Left colon (tissue), 2 donors: ENCODE measurements at regions not wholly inside any gene's neighbourhood (a gene's known extent, or its start where the extent isn't known, plus 50 kb on each side); places are given as distances from the start of the nearest gene placed in this dataset.
"Not testable (repeated sequence)": the region's sequence is repeated elsewhere in the genome, so short reads cannot be mapped to it uniquely, and the experiment has no call there.

Experiments used
- ATAC-seq: fragments of 200-7000 bp; cut with Tn5 transposase; one replicate; pipeline ENCODE4 v1.9.1; 2020; ENCODE audit warnings: mild to moderate bottlenecking, moderate library complexity
- DNase-seq, 2 donors: peaks; one replicate each; pipeline ENCODE4 v3.0.0-alpha.2; 2020
- intact Hi-C, 2 donors: fragments of 100-400 bp; cut with DNase I in 1 of 2; cut with micrococcal nuclease in 1 of 2; formaldehyde crosslinking; loops; one replicate each; pipeline versions ENCODE4 v1.11.2 to v1.14.0; 2022; cut with DNase I, micrococcal nuclease
- donor health status: DM: no; HTN: no; CAD: no.
- donor health status: DM: yes; HTN: yes; CAD: no.

DNA sequence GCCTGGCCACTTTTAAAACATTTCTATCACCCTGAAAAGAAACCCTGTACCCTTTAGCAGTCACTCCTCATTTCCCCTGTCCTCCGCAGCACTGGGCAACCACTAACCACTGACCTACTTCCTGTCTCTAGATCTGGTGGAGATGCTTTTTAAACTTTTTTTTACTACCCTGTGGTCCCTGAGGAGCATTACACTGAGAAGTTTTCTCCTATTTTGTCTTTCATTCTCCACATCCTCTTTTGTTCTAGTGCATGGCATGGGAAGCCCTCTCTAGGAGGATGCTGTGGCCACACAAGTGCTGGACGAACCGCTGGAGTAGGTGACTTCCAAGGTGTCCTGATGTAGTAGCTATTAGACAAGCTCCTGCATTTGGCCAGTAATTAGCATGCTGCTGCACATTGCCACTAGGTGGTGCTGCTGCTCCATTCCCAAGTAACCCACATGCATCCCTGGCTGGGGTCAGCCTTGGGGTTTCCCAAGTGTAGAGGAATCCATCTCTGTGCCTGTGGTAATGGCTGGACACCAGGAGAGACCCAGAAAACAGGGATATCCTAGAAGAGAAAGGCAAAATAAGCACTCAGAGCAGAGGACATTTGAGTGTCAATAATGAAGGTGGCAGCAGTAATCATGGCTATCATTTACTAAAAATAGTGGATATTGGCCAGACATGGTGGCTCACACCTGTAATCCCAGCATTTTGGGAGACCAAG lies 143.8 kb upstream of the CRHR1 start:
- peak; percentile 82 for ATAC-seq
- intact Hi-C loops = loop anchor here in 1 of 2 donors (10.0 kb wide), 1 partner anchor 195 kb away; no protein-coding TSS in a partner anchor
- peak; percentile 45 to 72 for DNase-seq

DNA sequence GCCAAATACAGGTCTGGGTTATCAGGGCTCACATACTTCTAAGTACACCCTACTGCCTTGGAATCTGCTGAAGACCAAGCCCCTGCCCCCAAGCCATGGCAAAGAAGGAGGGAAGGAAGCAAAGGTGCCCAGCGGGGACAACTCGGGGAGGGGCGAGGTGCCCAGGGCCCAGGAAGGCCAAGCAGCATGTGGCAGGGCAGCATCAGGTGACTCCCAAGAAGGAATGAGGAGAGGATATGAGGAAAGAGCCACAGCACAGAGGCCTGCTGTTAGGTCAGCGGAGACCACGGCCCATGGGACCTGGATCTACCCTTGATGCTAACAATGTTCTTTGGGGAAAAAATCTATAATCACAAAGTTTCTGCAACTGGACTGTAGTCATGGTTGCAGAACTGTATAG lies 142.6 kb upstream of the CRHR1 start:
- intact Hi-C loops = loop anchor here in 1 of 2 donors (10.0 kb wide), 1 partner anchor 193 kb away; no protein-coding TSS in a partner anchor
- ATAC-seq (no peak), DNase-seq (no peak)

DNA sequence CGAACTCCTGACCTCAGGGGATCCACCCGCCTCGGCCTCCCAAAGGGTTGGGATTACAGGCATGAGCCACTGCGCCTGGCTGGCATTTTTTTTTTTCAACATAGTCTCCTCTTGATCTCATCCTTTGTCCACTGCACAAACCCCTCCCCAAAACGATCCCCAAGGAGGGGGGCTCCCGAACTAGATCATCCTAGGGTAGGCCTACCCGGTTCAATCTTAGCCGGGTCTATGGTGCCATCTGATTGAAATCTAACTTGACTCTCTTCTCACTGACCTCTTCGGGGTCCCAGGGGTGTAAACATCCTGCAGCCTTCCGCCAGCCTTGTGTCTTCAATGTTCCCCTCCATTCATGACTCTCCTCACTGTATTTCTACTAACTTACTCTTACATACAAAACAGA lies 140.5 kb upstream of the CRHR1 start:
- intact Hi-C loops = loop anchor here (2.0 to 10.0 kb wide), 2 partner anchors 187 to 191 kb away; no protein-coding TSS in a partner anchor
- no peak for ATAC-seq
- DNase-seq = no peak

DNA sequence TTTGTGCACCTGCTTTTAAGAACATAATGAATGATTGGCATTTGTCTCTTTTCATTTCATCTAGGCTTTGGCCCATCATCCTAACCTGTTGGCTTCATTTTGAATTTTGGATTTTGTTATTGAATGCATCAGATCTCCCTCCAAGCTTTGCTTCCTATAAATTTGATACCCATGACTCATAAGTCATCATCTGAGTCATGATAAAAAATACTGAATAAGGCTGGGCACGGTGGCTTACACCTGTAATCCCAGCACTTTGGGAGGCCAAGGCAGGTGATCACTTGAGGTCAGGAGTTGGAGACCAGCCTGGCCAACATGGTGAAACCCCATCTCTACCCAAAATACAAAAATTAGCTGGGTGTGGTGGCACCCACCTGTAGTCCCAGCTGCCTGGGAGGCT lies 139.5 kb upstream of the CRHR1 start:
- intact Hi-C loops = loop anchor here in 1 of 2 donors (10.0 kb wide), 1 partner anchor 190 kb away; no protein-coding TSS in a partner anchor
- not testable (repeated sequence) for DNase-seq, ATAC-seq

DNA sequence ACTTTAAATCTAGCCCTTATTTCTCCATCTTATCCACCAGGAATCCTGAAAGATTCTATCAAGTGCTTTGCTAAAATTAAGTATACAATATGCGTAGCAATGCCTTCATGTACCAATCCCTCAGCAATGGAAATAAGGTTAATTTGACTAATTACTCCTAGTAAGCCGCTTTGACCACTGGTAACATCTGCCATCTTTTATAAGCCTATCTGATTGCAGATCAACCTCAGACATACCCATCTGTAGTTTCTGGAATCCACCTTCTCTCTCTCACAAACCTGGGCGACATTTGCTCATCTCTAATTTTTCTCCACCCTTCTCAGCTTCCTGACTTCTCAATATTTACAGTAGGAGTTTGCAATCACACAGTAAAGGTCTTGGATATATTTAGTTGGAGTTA lies 138.8 kb upstream of the CRHR1 start:
- ATAC-seq (no peak), DNase-seq (no peak)
- intact Hi-C loops = loop anchor here in 1 of 2 donors (10.0 kb wide), 1 partner anchor 189 kb away; no protein-coding TSS in a partner anchor

DNA sequence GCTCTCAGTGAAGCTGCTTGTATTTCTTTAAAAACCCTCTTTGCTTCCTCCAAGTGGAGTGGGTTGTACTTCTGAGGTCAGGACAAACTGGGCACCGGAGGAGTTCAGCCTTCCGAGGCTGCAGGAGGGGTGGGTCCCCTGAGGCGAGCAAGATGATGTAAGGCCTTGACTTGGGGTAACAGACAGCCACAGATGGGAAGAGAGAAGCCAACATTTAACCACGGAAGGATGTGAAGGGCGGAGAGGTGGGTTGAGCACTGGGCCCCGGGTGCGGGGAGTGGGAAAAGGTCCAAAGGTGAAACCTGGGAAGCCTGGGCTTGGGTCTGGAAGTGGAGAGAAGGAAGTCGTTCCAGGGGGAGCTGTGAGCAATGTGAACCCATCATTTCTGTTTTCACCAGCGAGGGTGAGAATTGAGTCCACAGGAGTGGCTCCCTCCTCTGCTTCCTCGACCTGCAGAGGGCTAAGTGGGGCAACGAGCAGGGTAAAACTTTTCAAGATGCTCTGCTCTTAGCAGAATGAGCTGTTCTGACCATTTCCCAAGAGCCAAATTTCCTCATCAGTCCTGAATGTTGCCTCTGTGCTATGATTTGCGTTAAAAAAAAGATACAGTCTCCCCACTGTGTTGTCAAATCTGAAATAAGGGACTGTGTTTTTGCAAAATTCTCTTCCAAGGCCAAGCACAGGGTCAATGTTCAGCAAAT lies 137.7 kb upstream of the CRHR1 start:
- intact Hi-C loops = loop anchor here in 1 of 2 donors (10.0 kb wide), 1 partner anchor 188 kb away; no protein-coding TSS in a partner anchor
- DNase-seq (no peak), ATAC-seq (no peak)

DNA sequence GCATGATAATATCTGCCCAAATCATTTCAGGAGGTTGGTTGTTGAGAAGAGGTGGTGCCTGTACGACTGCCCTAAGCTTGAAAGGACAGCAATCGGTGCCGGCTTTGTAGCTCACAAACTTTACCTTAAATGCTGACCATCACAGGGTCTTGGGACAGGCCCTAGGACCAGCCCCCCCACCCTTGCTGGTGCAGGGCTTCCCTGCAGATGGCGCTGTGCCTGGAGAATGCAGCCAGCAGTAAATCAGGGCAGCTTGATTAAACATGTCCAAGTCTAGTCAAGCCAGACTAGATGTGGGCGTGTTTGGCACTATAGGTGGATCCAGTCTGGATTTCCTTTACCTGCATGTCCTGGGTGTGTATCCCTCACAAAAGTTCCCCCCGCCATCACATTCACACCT lies 135.5 kb upstream of the CRHR1 start:
- DNase-seq (no peak), ATAC-seq (no peak)
- intact Hi-C loops = loop anchor here in 1 of 2 donors (10.0 kb wide), 1 partner anchor 186 kb away; no protein-coding TSS in a partner anchor

DNA sequence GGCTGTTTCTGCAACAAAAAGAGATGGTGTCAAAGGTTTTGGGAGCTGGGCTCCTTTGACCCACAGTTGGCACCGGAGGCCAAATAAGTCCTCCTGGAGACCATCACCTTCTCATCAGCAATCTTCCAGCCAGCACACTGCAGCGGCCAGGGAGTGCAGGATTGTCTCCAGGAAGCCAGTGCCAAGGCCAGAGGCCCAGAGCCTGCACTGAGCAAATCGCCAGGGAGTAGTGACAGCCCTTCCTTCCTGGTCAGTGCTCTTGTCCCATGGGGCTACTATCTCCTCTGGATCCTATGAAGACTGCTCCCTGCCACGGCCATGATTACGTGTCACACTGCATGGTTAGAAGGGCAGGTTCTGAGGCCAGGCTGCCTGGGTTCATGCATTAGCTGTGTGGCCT lies 134.3 kb upstream of the CRHR1 start:
- no peak for ATAC-seq
- DNase-seq = no peak
- intact Hi-C loops = loop anchor here in 1 of 2 donors (10.0 kb wide), 1 partner anchor 185 kb away; no protein-coding TSS in a partner anchor

DNA sequence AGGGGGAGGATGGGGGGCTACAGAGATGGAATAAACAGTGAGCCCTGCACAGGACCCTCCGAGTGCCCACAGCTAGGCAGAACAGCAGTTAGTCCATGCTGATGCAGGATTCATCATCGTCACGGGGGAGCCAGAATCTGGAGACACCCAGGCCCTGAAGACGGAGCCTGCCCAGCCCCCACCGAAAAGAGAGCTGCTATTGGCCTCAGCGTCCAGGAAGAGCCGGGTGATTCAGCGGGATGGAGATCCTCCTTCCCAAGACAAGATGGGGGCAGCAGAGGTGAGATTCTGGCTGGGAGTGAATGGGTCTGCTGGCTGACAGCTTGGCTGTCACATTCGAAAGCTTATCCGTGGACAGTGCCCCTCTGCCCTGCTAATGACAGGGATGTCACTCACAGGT lies 133.6 kb upstream of the CRHR1 start:
- intact Hi-C loops = no loop called here
- no peak for DNase-seq
- no peak for ATAC-seq

DNA sequence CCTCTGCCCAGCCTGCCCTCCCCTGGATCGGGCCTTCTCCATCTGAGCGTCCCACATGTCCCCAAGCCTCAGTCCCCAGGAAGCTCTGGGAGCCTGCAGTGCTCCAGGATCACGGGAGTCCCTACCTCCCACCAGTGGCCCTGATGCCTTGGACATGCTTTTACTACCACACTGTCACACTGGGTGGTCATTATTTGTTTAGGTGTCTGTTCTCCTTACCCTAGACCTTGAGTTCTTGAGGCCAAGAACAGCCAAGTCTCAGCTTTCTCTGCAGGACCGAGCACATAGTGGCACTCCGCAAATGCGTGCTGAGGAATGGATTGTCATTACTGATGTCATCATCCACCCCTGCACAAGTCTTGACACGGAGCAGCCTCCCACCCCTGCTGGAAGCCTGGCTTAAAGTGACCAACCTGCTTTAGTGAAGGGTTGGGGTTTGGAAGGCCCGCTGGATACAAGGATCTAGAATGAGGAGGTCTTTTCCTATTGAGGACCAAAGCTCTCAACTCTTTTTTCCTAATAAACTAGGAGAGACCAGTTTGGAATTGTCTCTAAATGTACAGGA lies 132.9 kb upstream of the CRHR1 start:
- DNase-seq (no peak), ATAC-seq (no peak)
- intact Hi-C loops = no loop called here

DNA sequence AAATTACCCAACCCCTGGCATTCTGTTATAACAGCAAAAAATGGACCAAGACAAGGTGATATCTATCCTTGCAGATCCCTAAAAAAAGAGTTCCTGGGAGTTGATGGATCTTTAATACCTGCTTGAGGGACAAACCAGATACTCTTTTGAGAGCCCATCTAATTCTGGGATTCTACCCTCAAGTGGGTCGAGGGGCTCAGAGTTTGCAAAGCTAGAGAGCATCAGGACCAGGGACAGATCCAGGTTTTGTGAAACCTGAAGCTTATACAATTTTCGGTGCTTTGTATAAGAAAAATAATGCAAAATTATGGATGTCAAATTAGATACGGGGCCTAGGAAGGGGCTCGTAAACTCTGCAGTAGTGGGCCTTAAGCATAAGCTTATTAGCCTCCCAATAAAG lies 130.5 kb upstream of the CRHR1 start:
- ATAC-seq (no peak), DNase-seq (no peak)
- intact Hi-C loops = no loop called here

DNA sequence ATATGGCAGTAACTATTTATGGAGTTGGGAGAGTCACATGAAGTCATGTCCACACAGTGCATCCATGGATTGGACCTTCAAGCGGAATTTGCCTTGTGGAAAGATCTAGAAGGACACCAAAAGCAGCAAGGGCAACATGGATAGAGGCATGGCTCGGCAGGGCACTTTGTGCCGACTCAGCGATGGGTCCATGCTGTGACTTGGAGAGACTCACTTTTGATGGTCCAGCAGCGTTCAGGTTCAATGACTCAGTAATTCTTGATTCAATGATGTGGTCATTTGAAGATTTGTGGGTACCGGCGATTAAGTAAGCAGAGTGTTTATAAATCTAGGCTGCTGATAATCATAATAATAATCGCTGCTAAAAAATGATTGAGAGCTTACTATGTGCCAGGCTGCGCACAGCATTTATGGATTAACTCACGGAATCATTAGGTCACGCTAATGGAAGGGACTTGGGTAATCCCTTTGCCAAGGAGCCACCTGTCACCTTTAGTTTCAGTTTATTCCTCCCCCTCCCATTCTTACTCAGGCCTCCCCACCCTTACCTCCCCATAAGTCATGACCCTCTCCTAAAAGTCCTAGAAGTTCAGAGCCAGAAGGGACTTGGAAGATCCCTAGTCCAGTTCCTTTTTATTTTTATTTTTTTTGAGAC lies 127.5 kb upstream of the CRHR1 start:
- ATAC-seq (no peak), DNase-seq (no peak)
- intact Hi-C loops = no loop called here

DNA sequence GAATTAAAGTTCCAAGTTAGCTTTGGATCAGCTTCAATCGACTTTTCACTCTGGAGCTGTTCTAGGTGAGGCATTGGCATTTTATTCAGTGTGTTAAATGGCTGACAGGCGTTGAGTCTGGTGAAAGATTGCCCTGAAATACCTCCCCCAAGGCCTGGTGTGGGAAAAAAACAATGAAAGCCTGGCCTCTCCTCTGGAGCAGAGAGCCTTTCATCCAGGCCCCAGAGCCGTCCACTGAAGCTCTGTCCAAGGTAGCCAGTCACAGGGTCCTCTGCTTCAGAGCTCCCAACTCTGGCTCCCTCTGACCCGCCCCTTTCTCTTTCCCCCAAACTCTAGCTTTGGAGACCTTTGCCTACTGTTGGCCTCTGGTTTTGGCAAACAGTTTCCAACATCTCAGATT lies 123.6 kb upstream of the CRHR1 start:
- ATAC-seq (no peak), DNase-seq (no peak)
- intact Hi-C loops = no loop called here

DNA sequence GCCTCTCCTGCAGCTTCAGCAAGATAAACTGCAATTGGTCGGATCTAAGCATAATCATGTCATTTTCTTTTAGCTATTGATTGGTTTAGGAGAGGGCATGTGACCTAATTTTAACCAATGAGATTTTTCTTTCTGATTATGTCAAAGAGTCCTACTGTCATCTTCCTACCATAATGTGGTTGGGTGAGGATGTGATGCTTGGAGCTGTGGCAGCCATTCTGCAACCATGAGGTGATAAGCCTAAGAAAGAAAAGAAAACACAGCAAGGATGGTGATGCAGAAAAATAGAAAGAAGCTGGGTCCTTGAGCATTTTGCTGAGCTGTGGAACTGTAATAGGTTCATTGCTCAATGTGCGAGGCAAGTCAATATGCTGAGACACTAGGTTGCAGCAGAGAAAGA lies 121.7 kb upstream of the CRHR1 start:
- intact Hi-C loops = no loop called here
- ATAC-seq (no peak), DNase-seq (no peak)

DNA sequence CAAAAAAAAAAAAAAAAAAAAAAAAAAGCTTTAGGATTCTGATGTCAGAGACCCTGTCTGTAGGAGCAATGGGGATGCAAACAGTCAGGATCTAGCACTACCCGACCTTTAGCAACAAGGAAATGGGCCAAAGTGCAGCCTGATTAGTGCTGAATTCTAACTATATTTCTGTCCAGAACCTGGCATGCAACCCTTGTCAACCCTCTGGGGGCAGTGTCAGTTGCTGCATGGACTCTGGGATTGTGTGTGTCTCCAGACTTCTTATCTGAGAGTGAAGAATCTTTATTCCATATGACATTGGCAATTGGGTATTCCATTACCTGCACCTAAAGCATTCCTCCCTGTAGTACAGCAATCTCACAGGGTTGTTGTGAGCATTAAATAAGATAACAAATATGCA lies 120.3 kb upstream of the CRHR1 start:
- ATAC-seq (no peak), DNase-seq (no peak)
- intact Hi-C loops = no loop called here

DNA sequence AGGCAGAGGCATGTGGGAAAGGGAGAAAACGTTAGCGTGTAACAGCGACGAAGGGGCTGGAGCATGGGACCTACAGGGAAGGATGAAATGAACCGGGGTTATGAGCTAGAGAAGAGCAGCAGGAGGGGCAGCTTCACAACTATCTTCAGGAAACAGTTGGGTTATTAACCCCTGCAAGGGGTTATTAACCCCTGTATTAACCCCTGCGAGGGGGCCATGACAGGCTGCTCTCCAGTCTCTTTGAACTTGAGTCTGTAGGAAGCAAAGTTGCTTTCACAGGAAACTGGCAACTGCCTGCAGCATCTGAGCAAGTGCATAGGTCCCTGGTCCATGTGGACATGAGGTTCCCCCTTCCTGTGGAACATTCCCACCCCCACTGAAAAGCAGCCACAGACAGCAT lies 119.2 kb upstream of the CRHR1 start:
- no peak for DNase-seq
- intact Hi-C loops = no loop called here
- no peak for ATAC-seq

DNA sequence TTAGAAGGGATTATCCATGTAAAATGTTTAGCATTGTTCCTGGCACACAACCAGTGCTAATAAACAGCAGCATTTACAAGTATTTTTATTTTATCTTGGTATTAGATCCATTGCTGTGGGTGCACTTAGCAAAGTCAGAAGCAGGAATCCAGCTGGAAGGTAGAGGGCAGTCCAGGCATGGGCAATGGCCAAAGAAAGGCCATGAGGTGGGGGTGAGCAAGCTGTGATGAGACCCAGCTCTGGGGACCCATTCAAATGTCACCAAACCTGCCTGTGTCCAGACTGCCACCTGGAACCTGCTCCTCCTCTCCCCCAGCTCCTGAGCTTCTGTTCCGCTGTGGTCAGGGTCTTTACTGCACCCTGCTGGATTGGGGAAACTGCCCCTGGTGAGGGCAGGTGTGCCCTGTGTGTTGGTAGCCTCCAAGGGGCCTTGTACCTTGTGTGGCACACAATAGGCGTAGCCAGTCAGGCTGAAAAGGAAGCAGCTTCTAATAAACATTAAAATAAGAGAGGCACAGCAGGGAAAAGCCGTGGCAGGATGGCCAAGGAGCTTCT lies 118.0 kb upstream of the CRHR1 start:
- DNase-seq = no peak
- intact Hi-C loops = no loop called here
- no peak for ATAC-seq

DNA sequence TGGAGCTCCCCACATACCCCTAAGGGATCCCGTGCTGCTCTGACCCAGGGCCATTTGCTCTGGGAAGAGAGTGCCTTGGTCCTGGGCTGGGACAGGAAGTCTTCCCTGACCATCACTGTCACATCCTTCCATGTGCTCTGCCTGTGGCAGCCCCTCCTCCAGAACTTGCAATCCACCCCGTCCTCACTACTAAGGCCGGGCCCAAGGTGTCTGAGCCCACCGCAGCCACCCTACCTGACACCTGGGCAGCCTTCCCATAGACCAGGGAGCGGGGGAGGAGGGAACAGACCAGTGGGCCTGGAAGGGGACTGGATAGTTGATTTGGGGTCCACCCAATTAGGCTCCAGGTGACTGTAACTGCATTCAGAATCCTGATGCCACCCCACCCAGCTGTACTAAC lies 117.5 kb upstream of the CRHR1 start:
- DNase-seq (no peak), ATAC-seq (no peak)
- intact Hi-C loops = no loop called here

DNA sequence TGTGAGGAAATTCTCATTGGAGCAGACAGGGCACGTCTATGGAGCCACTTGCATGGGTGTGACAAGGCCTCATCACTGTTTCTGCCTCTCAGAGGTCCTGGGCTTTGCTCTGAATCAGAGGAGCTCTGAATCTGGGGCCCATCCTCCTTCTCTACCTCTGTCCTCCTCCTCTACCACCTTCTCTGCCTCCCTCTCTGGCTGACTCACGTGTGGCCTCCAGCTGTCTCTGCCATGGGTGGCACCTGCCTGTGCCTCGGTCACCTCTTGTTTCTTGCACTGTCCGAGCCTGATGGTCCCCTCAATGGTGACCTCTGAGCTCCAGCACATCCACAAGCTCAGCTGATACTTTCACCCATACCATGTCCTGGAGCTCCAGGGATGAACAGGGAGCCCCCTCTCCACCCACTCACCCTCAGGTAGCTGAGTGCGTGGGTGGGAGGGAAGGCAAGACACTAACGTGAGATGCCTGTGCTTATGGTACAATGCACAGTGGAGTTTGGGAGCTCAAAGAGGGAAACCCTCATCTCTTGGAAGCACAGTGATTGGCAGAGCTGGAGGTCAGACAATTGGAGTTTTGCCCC lies 116.4 kb upstream of the CRHR1 start:
- intact Hi-C loops = no loop called here
- DNase-seq (no peak), ATAC-seq (no peak)
